Activated CD8-positive, alpha-beta T cell treated with anti-CD3 and anti-CD28 coated beads, Interleukin-2, amount 10 ng/mL, durations not matched to agents 7 days and 5 days (primary cell): ENCODE measurements at regions not wholly inside any gene's neighbourhood (a gene's known extent, or its start where the extent isn't known, plus 50 kb on each side); places are given as distances from the start of the nearest gene placed in this dataset.

Source experiments
- ATAC-seq: fragments of 150-1000 bp; cut with Tn5 transposase; one replicate; pipeline ENCODE4 v1.10.0; 2021; ENCODE audit warnings: moderate library complexity
- CTCF ChIA-PET: fragments of 350-600 bp; sonication (Branson Sonifier 250); formaldehyde crosslinking; loops from one replicate; lab custom pipeline; 2021; ENCODE audit warnings: antibody characterized with exemption; lab: Charles Lee
- POLR2A ChIA-PET: fragments of 350-600 bp; sonication (Branson Sonifier 250); formaldehyde crosslinking; loops from one replicate; lab custom pipeline; 2021; ENCODE audit warnings: antibody characterized with exemption; lab: Charles Lee
- DNase-seq: peaks from one replicate; pipeline ENCODE4 v3.0.0-alpha.2; 2020
- H3K27ac Mint-ChIP-seq: one replicate; pipeline ENCODE4 v1.8.0; 2021; ENCODE audit warnings: mild to moderate bottlenecking, mixed read lengths
- H3K27me3 Mint-ChIP-seq: one replicate; pipeline ENCODE4 v1.8.0; 2021; ENCODE audit warnings: low read depth, mixed read lengths
- H3K36me3 Mint-ChIP-seq: one replicate; pipeline ENCODE4 v1.8.0; 2021; ENCODE audit warnings: low read depth, mixed read lengths
- H3K4me1 Mint-ChIP-seq: one replicate; pipeline ENCODE4 v1.8.0; 2021; ENCODE audit warnings: low read depth, mixed read lengths
- H3K4me3 Mint-ChIP-seq: one replicate; pipeline ENCODE4 v1.8.0; 2021; ENCODE audit warnings: mild to moderate bottlenecking, mixed read lengths
- H3K9me3 Mint-ChIP-seq: one replicate; pipeline ENCODE4 v1.8.0; 2022; ENCODE audit warnings: mixed read lengths; ENCODE audit not compliant: insufficient read depth

DNA sequence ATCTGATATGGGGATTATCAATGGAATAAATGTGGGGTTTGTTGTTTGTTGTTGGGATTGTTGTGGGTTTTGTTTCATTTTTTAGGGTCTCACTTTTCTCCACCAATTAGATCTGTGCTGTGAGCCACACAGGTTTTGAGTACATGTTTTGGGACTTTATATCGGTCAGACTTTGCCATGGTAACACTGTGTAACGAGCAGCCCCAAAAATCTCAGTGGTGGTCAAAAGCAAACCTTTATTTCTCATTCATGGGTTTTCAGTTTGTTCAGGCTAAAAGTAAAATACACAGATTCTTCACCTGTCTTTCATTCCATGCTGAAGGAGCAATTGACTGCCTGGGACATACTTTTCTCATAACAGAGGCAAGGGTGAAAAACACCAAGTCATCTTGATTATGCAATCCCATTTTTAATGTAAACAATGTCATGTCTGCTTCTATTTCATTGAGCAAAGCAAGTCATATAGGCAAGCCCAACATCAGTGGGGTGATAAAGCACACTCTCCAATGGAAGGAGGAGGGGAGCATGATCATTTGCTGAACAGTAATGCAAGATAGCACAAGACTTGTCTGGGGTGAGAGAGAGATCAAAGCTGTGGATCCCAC, 101.1 kb upstream of the PLCB4 start:
- ATAC-seq (no peak), DNase-seq (no peak)
- H3K4me3 Mint-ChIP-seq: no peak overlapping the region
- no peaks in the 10 kb centered on the region for H3K4me1 Mint-ChIP-seq
- ChIA-PET CTCF (no interaction called here), POLR2A (no interaction called here)
- no peak overlapping the region for H3K27ac Mint-ChIP-seq
- no peaks in the 10 kb centered on the region for H3K9me3 Mint-ChIP-seq
- H3K36me3 Mint-ChIP-seq: no peaks in the 10 kb centered on the region
- H3K27me3 Mint-ChIP-seq: no peaks in the 10 kb centered on the region

DNA sequence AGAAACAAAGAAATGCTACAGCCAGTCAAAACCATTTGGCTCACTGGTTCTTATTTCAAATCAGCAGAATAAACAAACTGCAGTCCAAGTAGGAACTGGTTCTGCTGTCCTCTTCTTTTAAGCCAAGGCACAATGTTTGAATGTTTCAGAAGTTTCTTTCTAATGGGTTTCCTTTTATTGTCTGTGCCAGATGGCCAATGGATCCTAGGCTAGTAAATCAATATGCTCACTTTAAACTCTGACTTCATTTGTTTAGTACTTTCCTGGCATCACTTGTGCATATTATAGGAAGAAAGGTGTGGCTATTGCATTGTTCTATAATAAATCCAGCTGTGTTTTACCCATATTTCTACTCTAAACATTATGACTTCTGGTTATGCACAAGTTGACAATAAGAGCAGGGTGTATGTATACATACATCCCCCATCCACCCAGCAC, 99.7 kb upstream of the PLCB4 start:
- no peak overlapping the region for H3K4me3 Mint-ChIP-seq
- no peak overlapping the region for H3K27ac Mint-ChIP-seq
- POLR2A ChIA-PET: interaction anchor here (0.7 kb wide), 1 partner anchor 297 kb away, joined by 3 read pairs; no protein-coding TSS in a partner anchor
- H3K27me3 Mint-ChIP-seq: no peaks in the 10 kb centered on the region
- no peaks in the 10 kb centered on the region for H3K36me3 Mint-ChIP-seq
- DNase-seq (no peak), ATAC-seq (no peak)
- CTCF ChIA-PET: no interaction called here
- H3K4me1 Mint-ChIP-seq: no peaks in the 10 kb centered on the region
- no peaks in the 10 kb centered on the region for H3K9me3 Mint-ChIP-seq

DNA sequence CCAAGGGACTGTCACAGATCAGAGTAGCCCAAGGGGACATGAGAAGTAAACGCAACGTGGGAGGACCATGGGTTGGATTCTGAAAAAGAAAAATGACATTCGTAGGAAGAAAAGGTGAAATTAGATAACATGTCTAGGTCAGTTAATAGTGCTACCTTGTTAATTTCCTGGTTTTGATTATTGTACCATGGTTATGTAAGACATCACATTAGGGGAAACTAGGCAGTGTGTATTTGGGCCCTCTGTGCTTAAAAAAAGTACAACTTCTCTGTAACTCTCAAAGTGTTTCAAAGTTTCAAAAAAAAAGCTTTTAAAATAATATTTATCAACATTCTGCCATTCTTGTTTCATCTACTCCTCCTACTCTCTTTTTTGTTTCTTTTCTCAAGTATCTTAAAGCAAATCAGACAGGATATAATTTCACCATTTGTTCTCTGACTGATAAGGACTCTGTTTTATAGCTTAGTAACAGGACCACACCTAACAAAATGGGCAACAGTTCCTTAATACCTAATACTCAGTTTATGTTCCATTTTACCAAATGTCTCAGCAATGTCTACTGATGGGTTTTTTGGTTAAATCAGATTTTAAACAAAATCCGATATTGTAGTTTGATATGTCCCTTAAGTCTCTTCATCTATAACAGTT, 97.1 kb upstream of the PLCB4 start:
- POLR2A ChIA-PET: no interaction called here
- Mint-ChIP-seq H3K4me3 (no peak overlapping the region), H3K4me1 (no peaks in the 10 kb centered on the region), H3K9me3 (no peaks in the 10 kb centered on the region), H3K27ac (no peak overlapping the region), H3K27me3 (no peaks in the 10 kb centered on the region), H3K36me3 (no peaks in the 10 kb centered on the region)
- ATAC-seq (no peak), DNase-seq (no peak)
- CTCF ChIA-PET: interaction anchor here (1.6 kb wide), 1 partner anchor 118 kb away, joined by 3 read pairs; no protein-coding TSS in a partner anchor

DNA sequence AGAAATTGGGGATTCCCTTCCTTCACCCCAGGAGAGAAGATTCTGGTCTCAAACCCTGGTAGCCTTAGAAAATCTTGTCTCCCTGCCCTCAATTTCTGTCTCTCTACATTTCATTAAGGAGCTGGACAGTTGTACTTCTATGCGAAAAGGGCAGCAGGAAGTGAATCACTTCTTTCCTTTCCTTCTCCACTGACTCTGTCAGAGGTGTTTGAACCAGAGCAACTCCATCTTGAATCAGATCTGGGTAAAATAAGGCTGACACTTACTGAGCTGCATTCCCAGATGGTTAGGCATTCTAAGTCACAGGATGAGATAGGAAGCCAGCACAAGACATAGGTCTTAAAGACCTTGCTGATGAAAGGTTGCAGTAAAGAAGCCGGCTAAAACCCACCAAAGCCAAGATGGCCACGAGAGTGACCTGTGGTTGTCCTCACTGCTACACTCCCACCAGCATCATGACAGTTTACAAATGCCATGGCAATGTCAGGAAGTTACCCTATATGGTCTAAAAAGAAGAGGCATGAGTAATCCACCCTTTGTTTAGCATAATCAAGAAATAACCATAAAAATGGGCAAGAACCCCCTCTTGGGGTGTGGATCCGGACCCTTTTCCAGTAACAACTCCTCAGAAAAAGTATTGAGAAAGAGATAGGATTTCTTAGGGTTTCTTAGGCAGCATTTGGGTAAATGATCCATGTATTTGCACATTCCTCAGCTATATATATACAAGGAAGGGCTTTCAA, 95.8 kb upstream of the PLCB4 start:
- H3K36me3 Mint-ChIP-seq: no peaks in the 10 kb centered on the region
- no peaks in the 10 kb centered on the region for H3K9me3 Mint-ChIP-seq
- ATAC-seq: no peak
- H3K4me3 Mint-ChIP-seq: no peak overlapping the region
- no peaks in the 10 kb centered on the region for H3K4me1 Mint-ChIP-seq
- no peak overlapping the region for H3K27ac Mint-ChIP-seq
- H3K27me3 Mint-ChIP-seq: no peaks in the 10 kb centered on the region
- ChIA-PET POLR2A (no interaction called here), CTCF (interaction anchor here (1.6 kb wide), 1 partner anchor 120 kb away, joined by 3 read pairs; no protein-coding TSS in a partner anchor)
- DNase-seq: no peak

DNA sequence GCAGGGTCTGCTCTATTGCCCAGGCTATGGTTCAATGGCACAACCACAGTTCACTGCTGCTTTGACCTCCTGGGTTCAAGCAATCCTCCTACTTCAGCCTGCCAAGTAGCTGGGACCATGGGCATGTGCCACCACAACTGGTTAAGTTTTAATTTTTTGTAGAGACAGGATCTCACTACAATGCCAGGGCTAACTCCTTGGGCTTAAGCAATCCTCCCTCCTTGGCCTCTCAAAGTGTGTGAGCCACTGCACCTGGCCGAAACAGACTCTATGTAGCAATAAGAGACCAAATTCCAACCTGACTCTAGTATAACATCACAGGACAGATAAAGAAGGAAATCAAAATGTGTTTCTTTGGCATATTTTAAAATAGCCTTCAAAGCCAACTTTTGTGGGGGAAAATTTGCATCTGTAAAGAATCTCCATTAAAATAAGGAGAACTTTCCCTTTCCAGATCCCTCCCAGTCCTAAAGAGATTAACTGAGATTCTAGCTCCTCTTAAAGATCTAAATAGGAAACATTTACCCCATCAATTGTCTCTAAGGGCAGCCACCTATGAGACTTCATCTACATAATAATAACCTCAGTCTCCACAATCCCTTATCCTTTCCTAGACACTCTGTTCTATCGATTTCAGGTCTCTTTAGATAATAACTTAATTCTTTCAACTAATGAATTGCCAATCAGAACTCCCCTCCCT, 94.7 kb upstream of the PLCB4 start:
- ATAC-seq: no peak
- ChIA-PET POLR2A (no interaction called here), CTCF (no interaction called here)
- no peak overlapping the region for H3K27ac Mint-ChIP-seq
- DNase-seq: no peak
- no peak overlapping the region for H3K4me3 Mint-ChIP-seq
- no peaks in the 10 kb centered on the region for H3K9me3 Mint-ChIP-seq
- no peaks in the 10 kb centered on the region for H3K27me3 Mint-ChIP-seq
- no peaks in the 10 kb centered on the region for H3K4me1 Mint-ChIP-seq
- no peaks in the 10 kb centered on the region for H3K36me3 Mint-ChIP-seq

DNA sequence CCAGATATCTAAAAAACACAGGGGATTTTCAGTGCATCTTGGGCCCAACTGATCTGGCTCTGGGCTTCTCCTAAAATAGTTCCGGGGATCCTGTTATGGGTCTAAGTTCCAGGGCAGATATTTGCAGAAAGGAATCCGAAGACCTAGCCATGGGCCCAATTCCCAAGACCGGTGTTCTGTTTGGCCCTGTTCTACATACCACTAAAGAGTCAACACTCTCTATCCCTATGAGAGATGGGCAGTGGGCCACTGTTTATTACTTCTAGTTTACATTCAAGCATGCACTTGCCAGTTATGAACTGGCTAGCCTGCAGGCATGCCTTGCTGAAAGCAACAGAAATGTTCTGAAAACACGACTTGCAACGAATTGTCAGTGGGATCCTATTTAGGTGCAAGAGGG, 87.4 kb upstream of the PLCB4 start:
- Mint-ChIP-seq H3K4me1 (no peaks in the 10 kb centered on the region), H3K9me3 (no peaks in the 10 kb centered on the region), H3K27me3 (no peaks in the 10 kb centered on the region), H3K27ac (no peak overlapping the region), H3K4me3 (no peak overlapping the region), H3K36me3 (no peaks in the 10 kb centered on the region)
- DNase-seq (no peak), ATAC-seq (no peak)
- ChIA-PET CTCF (no interaction called here), POLR2A (no interaction called here)

DNA sequence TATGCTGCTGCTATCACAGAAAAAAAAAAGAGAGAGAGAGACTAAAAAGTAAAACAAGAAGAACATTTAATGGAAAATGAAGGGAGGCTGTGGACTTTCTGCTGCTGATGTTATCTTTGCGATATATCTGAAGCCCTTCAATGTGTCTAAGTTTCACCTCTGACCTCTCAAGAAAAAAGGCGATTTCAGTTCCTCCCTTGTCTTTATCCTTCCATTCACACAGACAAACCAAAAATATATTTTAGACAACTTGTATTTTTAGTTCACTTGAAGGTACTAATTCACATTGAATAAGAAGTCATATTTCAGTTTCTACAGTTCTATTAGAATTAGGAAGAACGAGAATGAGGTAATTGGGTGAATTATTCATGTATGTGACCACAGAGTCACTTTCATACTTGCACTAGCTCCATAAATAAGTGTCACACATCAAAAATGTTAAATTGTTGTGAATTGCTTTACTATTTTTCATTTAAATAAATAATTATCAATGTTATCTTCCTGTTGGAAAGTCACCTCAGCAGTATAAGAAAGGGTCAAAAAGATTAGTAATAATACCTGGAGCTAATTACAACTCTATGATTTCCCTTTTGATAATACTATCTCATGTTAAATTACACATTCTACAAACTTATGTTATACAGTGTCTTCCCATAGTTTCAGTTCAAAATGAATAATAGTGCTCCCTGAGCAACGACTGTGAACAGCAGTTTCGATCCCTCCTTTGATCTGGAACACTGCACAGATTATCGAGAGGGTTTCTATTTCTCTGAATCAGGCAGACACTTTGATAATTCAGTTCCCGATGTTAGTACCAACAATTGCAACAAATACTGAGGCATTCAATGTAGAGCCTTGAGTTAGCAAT, 85.2 kb upstream of the PLCB4 start:
- no peak for ATAC-seq
- no peaks in the 10 kb centered on the region for H3K36me3 Mint-ChIP-seq
- DNase-seq: no peak
- H3K9me3 Mint-ChIP-seq: no peaks in the 10 kb centered on the region
- no peak overlapping the region for H3K4me3 Mint-ChIP-seq
- H3K4me1 Mint-ChIP-seq: no peaks in the 10 kb centered on the region
- ChIA-PET POLR2A (no interaction called here), CTCF (no interaction called here)
- H3K27ac Mint-ChIP-seq: no peak overlapping the region
- no peaks in the 10 kb centered on the region for H3K27me3 Mint-ChIP-seq

DNA sequence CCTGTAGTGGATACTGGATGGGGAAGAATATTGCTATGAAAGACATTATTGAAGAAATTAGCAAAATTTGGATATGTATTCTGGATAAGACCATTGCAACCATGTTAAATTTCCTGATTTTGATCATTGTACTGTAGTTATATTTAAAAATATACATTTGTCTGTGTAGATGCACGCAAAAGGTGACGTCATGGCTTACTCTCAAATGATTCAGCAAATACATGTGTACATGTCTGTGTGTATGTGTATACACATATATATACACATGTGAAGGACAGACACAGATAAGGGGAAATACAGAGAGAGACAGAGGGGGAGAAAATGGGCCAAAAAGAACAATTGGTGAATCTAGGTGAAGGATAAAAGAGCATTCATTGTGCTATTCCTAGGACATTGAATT, 82.3 kb upstream of the PLCB4 start:
- no peaks in the 10 kb centered on the region for H3K4me1 Mint-ChIP-seq
- H3K4me3 Mint-ChIP-seq: no peak overlapping the region
- no peaks in the 10 kb centered on the region for H3K9me3 Mint-ChIP-seq
- H3K27me3 Mint-ChIP-seq: no peaks in the 10 kb centered on the region
- ChIA-PET POLR2A (no interaction called here), CTCF (no interaction called here)
- DNase-seq (no peak), ATAC-seq (no peak)
- H3K27ac Mint-ChIP-seq: no peak overlapping the region
- no peaks in the 10 kb centered on the region for H3K36me3 Mint-ChIP-seq

DNA sequence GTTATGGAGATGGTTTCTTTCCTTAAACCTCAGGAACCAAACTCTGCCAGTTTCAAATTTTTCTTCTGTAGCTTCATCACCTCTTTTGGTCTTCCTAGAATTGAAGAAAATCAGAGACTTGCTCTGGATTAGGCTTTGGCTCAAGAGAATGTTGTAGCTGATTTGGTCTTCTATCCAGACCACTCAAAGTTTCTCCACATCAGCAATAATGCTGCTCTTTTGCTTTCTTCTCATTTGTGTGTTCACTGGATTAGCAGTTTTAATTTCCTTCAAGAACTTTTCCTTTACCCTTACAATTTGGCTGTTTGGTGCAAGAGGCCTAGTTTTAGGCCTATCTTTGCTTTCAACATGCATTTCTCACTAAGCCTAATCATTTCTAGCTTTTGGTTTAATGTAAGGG, 78.1 kb upstream of the PLCB4 start:
- H3K27ac Mint-ChIP-seq: no peak overlapping the region
- peaks cover 10% of the 10 kb centered on the region for H3K4me1 Mint-ChIP-seq
- DNase-seq (no peak), ATAC-seq (no peak)
- ChIA-PET POLR2A (no interaction called here), CTCF (no interaction called here)
- no peaks in the 10 kb centered on the region for H3K9me3 Mint-ChIP-seq
- H3K36me3 Mint-ChIP-seq: no peaks in the 10 kb centered on the region
- no peaks in the 10 kb centered on the region for H3K27me3 Mint-ChIP-seq
- H3K4me3 Mint-ChIP-seq: no peak overlapping the region

DNA sequence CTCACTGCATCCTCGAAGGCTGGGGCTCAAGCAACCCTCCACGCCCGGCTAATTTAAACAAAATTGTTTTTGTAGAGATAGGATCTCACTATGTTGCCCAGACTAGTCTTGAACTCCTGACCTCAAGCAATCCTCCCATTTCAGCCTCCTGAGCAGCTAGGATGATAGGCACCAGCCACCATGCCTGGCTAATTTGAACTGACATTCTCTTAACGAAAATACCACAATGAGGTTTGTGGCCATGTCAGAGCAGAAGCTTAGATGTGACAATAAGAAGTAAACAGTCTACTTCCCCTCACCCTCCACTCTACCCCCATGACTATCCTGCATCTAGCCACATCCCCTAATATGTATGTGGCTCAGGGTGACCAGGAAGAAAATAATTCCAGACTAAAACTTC, 74.8 kb upstream of the PLCB4 start:
- ChIA-PET CTCF (no interaction called here), POLR2A (no interaction called here)
- ATAC-seq (no peak), DNase-seq (peak; percentile 27)
- H3K27ac Mint-ChIP-seq: no peak overlapping the region
- H3K4me1 Mint-ChIP-seq: peaks cover 10% of the 10 kb centered on the region
- no peak overlapping the region for H3K4me3 Mint-ChIP-seq
- H3K9me3 Mint-ChIP-seq: no peaks in the 10 kb centered on the region
- H3K27me3 Mint-ChIP-seq: no peaks in the 10 kb centered on the region
- no peaks in the 10 kb centered on the region for H3K36me3 Mint-ChIP-seq

DNA sequence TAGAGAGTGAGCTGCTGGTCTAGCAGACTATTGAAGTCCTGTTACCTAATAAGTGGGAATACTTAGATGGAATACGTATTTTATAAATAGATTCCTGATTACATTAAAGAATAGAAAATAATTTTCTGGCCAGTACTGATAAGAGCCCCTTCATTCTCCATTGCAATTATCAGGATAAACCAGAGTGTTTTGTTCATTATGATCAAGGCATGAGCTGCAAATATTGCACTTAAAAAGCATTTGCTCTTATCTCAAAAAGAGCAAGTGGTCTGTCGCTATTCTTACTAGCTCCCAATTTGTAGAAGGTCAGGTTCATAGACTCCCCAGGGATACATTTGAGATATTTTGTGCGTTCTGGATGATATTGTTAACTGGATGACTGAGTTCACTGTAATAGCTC, 73.1 kb upstream of the PLCB4 start:
- Mint-ChIP-seq H3K4me1 (peaks cover 10% of the 10 kb centered on the region), H3K27ac (no peak overlapping the region), H3K36me3 (no peaks in the 10 kb centered on the region), H3K27me3 (no peaks in the 10 kb centered on the region), H3K4me3 (no peak overlapping the region), H3K9me3 (no peaks in the 10 kb centered on the region)
- ATAC-seq: no peak
- POLR2A ChIA-PET: no interaction called here
- DNase-seq: no peak
- CTCF ChIA-PET: no interaction called here
